Naive thymus-derived CD4-positive, alpha-beta T cell (primary cell): ENCODE measurements at regions not wholly inside any gene's neighbourhood (a gene's known extent, or its start where the extent isn't known, plus 50 kb on each side); places are given as distances from the start of the nearest gene placed in this dataset.

Experiments
- ATAC-seq: fragments of 150-1000 bp; cut with Tn5 transposase; 2 replicates; pipeline ENCODE4 v1.10.0; 2021; ENCODE audit warnings: mild to moderate bottlenecking, moderate library complexity
- CTCF ChIA-PET: fragments of 350-600 bp; sonication (Branson Sonifier 250); formaldehyde crosslinking; loops from one replicate; lab custom pipeline; 2021; ENCODE audit warnings: antibody characterized with exemption; lab: Charles Lee
- POLR2A ChIA-PET: fragments of 350-600 bp; sonication (Branson Sonifier 250); formaldehyde crosslinking; loops from one replicate; lab custom pipeline; 2021; ENCODE audit warnings: antibody characterized with exemption, inconsistent platforms; lab: Charles Lee
- DNase-seq, 9 donors: peaks; one replicate each; pipeline versions ENCODE4 v3.0.0 to v3.0.0-alpha.2; 2020 to 2022; ENCODE audit warnings: mixed read lengths in 1 of 9
- H3K27ac ChIP-seq: one replicate; pipeline ENCODE4 v1.7.0; 2013; ENCODE audit warnings: mild to moderate bottlenecking, low read depth, low read length, moderate library complexity
- H3K27me3 ChIP-seq, 2 donors: one replicate each; pipeline ENCODE4 v1.7.0; 2013; ENCODE audit warnings: low read length in 2 of 2, mild to moderate bottlenecking in 2 of 2, moderate library complexity in 2 of 2; ENCODE audit not compliant: control insufficient read depth in 2 of 2, insufficient read depth in 2 of 2
- H3K36me3 ChIP-seq, 3 experiments: 1 replicate in 2 of 3; 2 replicates in 1 of 3; pipeline ENCODE4 v1.7.0; 2013; ENCODE audit warnings: low read length in 3 of 3, mild to moderate bottlenecking in 3 of 3, moderate library complexity in 1 of 3; ENCODE audit not compliant: insufficient read depth in 3 of 3, control insufficient read depth in 2 of 3
- H3K4me1 ChIP-seq, 2 donors: one replicate each; pipeline ENCODE4 v1.7.0; 2013; ENCODE audit warnings: low read length in 2 of 2, mild to moderate bottlenecking in 2 of 2, moderate library complexity in 1 of 2; ENCODE audit not compliant: control insufficient read depth in 2 of 2, insufficient read depth in 2 of 2
- H3K4me3 ChIP-seq: 2 replicates; pipeline ENCODE4 v1.7.0; 2013; ENCODE audit warnings: mild to moderate bottlenecking, low read length
- H3K9me3 ChIP-seq, 3 experiments: 1 replicate in 2 of 3; 2 replicates in 1 of 3; pipeline ENCODE4 v1.7.0; 2013; ENCODE audit warnings: low read length in 3 of 3; ENCODE audit not compliant: control insufficient read depth in 2 of 3
- H3K27ac Mint-ChIP-seq, 9 donors: one replicate each; pipeline ENCODE4 v1.8.0; 2020 to 2022; ENCODE audit warnings: mixed read lengths in 9 of 9, mild to moderate bottlenecking in 8 of 9, moderate library complexity in 5 of 9, inconsistent platforms in 2 of 9
- H3K27me3 Mint-ChIP-seq, 5 donors: one replicate each; pipeline ENCODE4 v1.8.0; 2021 to 2022; ENCODE audit warnings: mixed read lengths in 5 of 5, mild to moderate bottlenecking in 1 of 5
- H3K36me3 Mint-ChIP-seq, 5 donors: one replicate each; pipeline ENCODE4 v1.8.0; 2020 to 2022; ENCODE audit warnings: mixed read lengths in 5 of 5, mild to moderate bottlenecking in 3 of 5, inconsistent platforms in 1 of 5
- H3K4me1 Mint-ChIP-seq, 7 donors: one replicate each; pipeline ENCODE4 v1.8.0; 2020 to 2022; ENCODE audit warnings: mixed read lengths in 7 of 7, mild to moderate bottlenecking in 3 of 7, inconsistent platforms in 1 of 7
- H3K4me3 Mint-ChIP-seq, 10 donors: one replicate each; pipeline ENCODE4 v1.8.0; 2020 to 2022; ENCODE audit warnings: mild to moderate bottlenecking in 10 of 10, mixed read lengths in 10 of 10, moderate library complexity in 6 of 10, inconsistent platforms in 2 of 10
- H3K9me3 Mint-ChIP-seq, 11 donors: one replicate each; pipeline ENCODE4 v1.8.0; 2020 to 2022; ENCODE audit warnings: mixed read lengths in 11 of 11, mild to moderate bottlenecking in 4 of 11, inconsistent platforms in 1 of 11, moderate library complexity in 1 of 11
- intact Hi-C, 2 donors: fragments of 100-400 bp; cut with micrococcal nuclease; formaldehyde crosslinking; loops; one replicate each; pipeline ENCODE4 v1.15.1; 2023

- Mint-ChIP-seq H3K27ac (no peak overlapping the region), H3K27me3 (no peaks in the 10 kb centered on the region), H3K4me3 (no peak overlapping the region), H3K9me3 (peaks cover 0 to 19% (median 2%) of the 10 kb centered on the region in 11 donors), H3K36me3 (no peaks in the 10 kb centered on the region), H3K4me1 (no peaks in the 10 kb centered on the region)
- no peaks in the 10 kb centered on the region for H3K4me1 ChIP-seq
- ATAC-seq (no peak), DNase-seq (no peak)
- intact Hi-C loops: no loop called here
- H3K27me3 ChIP-seq: no peaks in the 10 kb centered on the region
- CTCF ChIA-PET: no interaction called here
- POLR2A ChIA-PET: no interaction called here
- no peaks in the 10 kb centered on the region for H3K9me3 ChIP-seq
- no peak overlapping the region for H3K4me3 ChIP-seq
- no peaks in the 10 kb centered on the region for H3K36me3 ChIP-seq
- no peak overlapping the region for H3K27ac ChIP-seq
These were observed 494.1 kb downstream of the ZNF385D start for GRCh38 chr3:21256932-21257331.

- H3K36me3 ChIP-seq: no peaks in the 10 kb centered on the region
- Mint-ChIP-seq H3K4me3 (no peak overlapping the region), H3K36me3 (no peaks in the 10 kb centered on the region), H3K27me3 (no peaks in the 10 kb centered on the region), H3K27ac (no peak overlapping the region), H3K4me1 (no peaks in the 10 kb centered on the region), H3K9me3 (peaks cover 0 to 11% (median 5%) of the 10 kb centered on the region in 11 donors)
- no peaks in the 10 kb centered on the region for H3K9me3 ChIP-seq
- H3K27ac ChIP-seq: no peak overlapping the region
- no peaks in the 10 kb centered on the region for H3K4me1 ChIP-seq
- ChIA-PET CTCF (no interaction called here), POLR2A (no interaction called here)
- intact Hi-C loops: no loop called here
- ATAC-seq: no peak
- DNase-seq: no peak
- no peaks in the 10 kb centered on the region for H3K27me3 ChIP-seq
- H3K4me3 ChIP-seq: no peak overlapping the region
These were observed 512.3 kb downstream of the ZNF385D start for GRCh38 chr3:21238661-21239060.

- no peaks in the 10 kb centered on the region for H3K36me3 ChIP-seq
- H3K36me3 Mint-ChIP-seq: no peaks in the 10 kb centered on the region
- H3K9me3 ChIP-seq: no peaks in the 10 kb centered on the region
- intact Hi-C loops: no loop called here
- no peaks in the 10 kb centered on the region for H3K27me3 ChIP-seq
- ChIA-PET CTCF (no interaction called here), POLR2A (no interaction called here)
- no peak for DNase-seq
- no peak overlapping the region for H3K4me3 ChIP-seq
- no peak overlapping the region for H3K4me3 Mint-ChIP-seq
- H3K4me1 ChIP-seq: no peaks in the 10 kb centered on the region
- no peaks in the 10 kb centered on the region for H3K27me3 Mint-ChIP-seq
- H3K9me3 Mint-ChIP-seq: peaks cover 0 to 10% (median 4%) of the 10 kb centered on the region in 11 donors
- H3K4me1 Mint-ChIP-seq: no peaks in the 10 kb centered on the region
- H3K27ac Mint-ChIP-seq: no peak overlapping the region
- no peak overlapping the region for H3K27ac ChIP-seq
- no peak for ATAC-seq
These were observed 513.4 kb downstream of the ZNF385D start for GRCh38 chr3:21237638-21238037.

- Mint-ChIP-seq H3K4me3 (no peak overlapping the region), H3K4me1 (no peaks in the 10 kb centered on the region), H3K27ac (no peak overlapping the region), H3K36me3 (no peaks in the 10 kb centered on the region), H3K9me3 (peaks cover 0 to 10% (median 6%) of the 10 kb centered on the region in 11 donors), H3K27me3 (no peaks in the 10 kb centered on the region)
- no peaks in the 10 kb centered on the region for H3K36me3 ChIP-seq
- H3K27ac ChIP-seq: no peak overlapping the region
- POLR2A ChIA-PET: no interaction called here
- DNase-seq (no peak), ATAC-seq (no peak)
- H3K27me3 ChIP-seq: no peaks in the 10 kb centered on the region
- no peaks in the 10 kb centered on the region for H3K4me1 ChIP-seq
- no peak overlapping the region for H3K4me3 ChIP-seq
- CTCF ChIA-PET: no interaction called here
- H3K9me3 ChIP-seq: no peaks in the 10 kb centered on the region
- intact Hi-C loops: no loop called here
These were observed 515.5 kb downstream of the ZNF385D start for GRCh38 chr3:21235491-21235890.

GRCh38 chr3:21234933-21235332 is 516.1 kb downstream of the ZNF385D start:
- ATAC-seq (no peak), DNase-seq (no peak)
- H3K4me1 ChIP-seq: no peaks in the 10 kb centered on the region
- Mint-ChIP-seq H3K4me1 (no peaks in the 10 kb centered on the region), H3K27ac (no peak overlapping the region), H3K4me3 (no peak overlapping the region), H3K9me3 (peaks cover 0 to 10% (median 6%) of the 10 kb centered on the region in 11 donors), H3K36me3 (no peaks in the 10 kb centered on the region), H3K27me3 (no peaks in the 10 kb centered on the region)
- intact Hi-C loops: no loop called here
- no peaks in the 10 kb centered on the region for H3K9me3 ChIP-seq
- no peak overlapping the region for H3K27ac ChIP-seq
- ChIA-PET CTCF (no interaction called here), POLR2A (no interaction called here)
- H3K4me3 ChIP-seq: no peak overlapping the region
- no peaks in the 10 kb centered on the region for H3K27me3 ChIP-seq
- H3K36me3 ChIP-seq: no peaks in the 10 kb centered on the region

- no peaks in the 10 kb centered on the region for H3K4me1 ChIP-seq
- no peaks in the 10 kb centered on the region for H3K9me3 ChIP-seq
- ChIA-PET POLR2A (no interaction called here), CTCF (no interaction called here)
- Mint-ChIP-seq H3K9me3 (peaks cover 2 to 13% (median 5%) of the 10 kb centered on the region in 11 donors), H3K27ac (no peak overlapping the region), H3K36me3 (no peaks in the 10 kb centered on the region), H3K27me3 (no peaks in the 10 kb centered on the region), H3K4me1 (no peaks in the 10 kb centered on the region), H3K4me3 (no peak overlapping the region)
- ATAC-seq (no peak), DNase-seq (no peak)
- H3K27me3 ChIP-seq: no peaks in the 10 kb centered on the region
- no peak overlapping the region for H3K27ac ChIP-seq
- no peaks in the 10 kb centered on the region for H3K36me3 ChIP-seq
- H3K4me3 ChIP-seq: no peak overlapping the region
- intact Hi-C loops: no loop called here
These were observed 521.4 kb downstream of the ZNF385D start for GRCh38 chr3:21229426-21230135.

GRCh38 chr3:21226086-21226485 is 524.9 kb downstream of the ZNF385D start:
- no peaks in the 10 kb centered on the region for H3K4me1 ChIP-seq
- Mint-ChIP-seq H3K4me1 (no peaks in the 10 kb centered on the region), H3K36me3 (no peaks in the 10 kb centered on the region), H3K4me3 (no peak overlapping the region), H3K27me3 (no peaks in the 10 kb centered on the region), H3K27ac (no peak overlapping the region), H3K9me3 (peaks cover 0 to 13% (median 2%) of the 10 kb centered on the region in 11 donors)
- POLR2A ChIA-PET: no interaction called here
- no peaks in the 10 kb centered on the region for H3K36me3 ChIP-seq
- no peak overlapping the region for H3K4me3 ChIP-seq
- H3K27me3 ChIP-seq: no peaks in the 10 kb centered on the region
- CTCF ChIA-PET: no interaction called here
- H3K27ac ChIP-seq: no peak overlapping the region
- H3K9me3 ChIP-seq: no peaks in the 10 kb centered on the region
- intact Hi-C loops: no loop called here
- DNase-seq: no peak
- ATAC-seq: no peak
